ENCODE measurements at regions not wholly inside any gene's neighbourhood (a gene's known extent, or its start where the extent isn't known, plus 50 kb on each side); places are given as distances from the start of the nearest gene placed in this dataset.

GRCh38 chr18:78238404-78239089, 741.1 kb upstream of the SALL3 start:
- no peak for TF ChIP-seq CTCF (IDR thresholded peaks at IDR 0.05)

- TF ChIP-seq CTCF (IDR thresholded peaks at IDR 0.05) = no peak
These were observed 740.5 kb upstream of the SALL3 start for GRCh38 chr18:78239090-78239457.

GRCh38 chr18:78240101-78240500, 739.5 kb upstream of the SALL3 start:
- TF ChIP-seq CTCF (IDR thresholded peaks at IDR 0.05) = no peak

- TF ChIP-seq CTCF (IDR thresholded peaks at IDR 0.05) = no peak
These were observed 738.9 kb upstream of the SALL3 start for GRCh38 chr18:78240627-78241252.

- no peak for TF ChIP-seq CTCF (IDR thresholded peaks at IDR 0.05)
These were observed 737.9 kb upstream of the SALL3 start for GRCh38 chr18:78241535-78242253.

- TF ChIP-seq CTCF (IDR thresholded peaks at IDR 0.05) = no peak
These were observed 737.4 kb upstream of the SALL3 start for GRCh38 chr18:78242254-78242643.

GRCh38 chr18:78242806-78243205, 736.8 kb upstream of the SALL3 start:
- TF ChIP-seq CTCF (IDR thresholded peaks at IDR 0.05) = no peak

Data from LNCAP (cell line).